ENCODE measurements at regions not wholly inside any gene's neighbourhood (a gene's known extent, or its start where the extent isn't known, plus 50 kb on each side); places are given as distances from the start of the nearest gene placed in this dataset.
"Not testable (repeated sequence)": the region's sequence is repeated elsewhere in the genome, so short reads cannot be mapped to it uniquely, and the experiment has no call there.

- in situ Hi-C loops (cut with HindIII; ENCODE audit: low sequenced_read_pairs), result no loop called here
These were observed 193.1 kb downstream of the OTOL1 start for GRCh38 chr3:161689584-161690298.

GRCh38 chr3:161690299-161690620 is 193.7 kb downstream of the OTOL1 start:
- in situ Hi-C loops (cut with HindIII; ENCODE audit: low sequenced_read_pairs), result no loop called here

- in situ Hi-C loops (cut with HindIII; ENCODE audit: low sequenced_read_pairs), result no loop called here
These were observed 195.1 kb downstream of the OTOL1 start for GRCh38 chr3:161691677-161692076.

GRCh38 chr3:161694682-161695564 is 198.3 kb downstream of the OTOL1 start:
- in situ Hi-C loops (cut with HindIII; ENCODE audit: low sequenced_read_pairs), result no loop called here

GRCh38 chr3:161695811-161696210 is 199.2 kb downstream of the OTOL1 start:
- in situ Hi-C loops (cut with HindIII; ENCODE audit: low sequenced_read_pairs), result no loop called here

- in situ Hi-C loops (cut with HindIII; ENCODE audit: low sequenced_read_pairs), result no loop called here
These were observed 204.4 kb downstream of the OTOL1 start for GRCh38 chr3:161700998-161701397.

- in situ Hi-C loops (cut with HindIII; ENCODE audit: low sequenced_read_pairs), result not testable (repeated sequence)
These were observed 210.6 kb downstream of the OTOL1 start for GRCh38 chr3:161707253-161707652.

GRCh38 chr3:161713731-161714130 is 217.1 kb downstream of the OTOL1 start:
- in situ Hi-C loops (cut with HindIII; ENCODE audit: low sequenced_read_pairs), result no loop called here

GRCh38 chr3:161731968-161732367 is 235.4 kb downstream of the OTOL1 start:
- in situ Hi-C loops (cut with HindIII; ENCODE audit: low sequenced_read_pairs), result no loop called here

- in situ Hi-C loops (cut with HindIII; ENCODE audit: low sequenced_read_pairs), result no loop called here
These were observed 240.6 kb downstream of the OTOL1 start for GRCh38 chr3:161737171-161737570.

- in situ Hi-C loops (cut with HindIII; ENCODE audit: low sequenced_read_pairs), result no loop called here
These were observed 243.8 kb downstream of the OTOL1 start for GRCh38 chr3:161740421-161740820.

GRCh38 chr3:161744366-161744765 is 247.8 kb downstream of the OTOL1 start:
- in situ Hi-C loops (cut with HindIII; ENCODE audit: low sequenced_read_pairs), result no loop called here

GRCh38 chr3:161745741-161746140 is 249.1 kb downstream of the OTOL1 start:
- in situ Hi-C loops (cut with HindIII; ENCODE audit: low sequenced_read_pairs), result no loop called here

GRCh38 chr3:161748049-161748448 is 251.4 kb downstream of the OTOL1 start:
- in situ Hi-C loops (cut with HindIII; ENCODE audit: low sequenced_read_pairs), result no loop called here

- in situ Hi-C loops (cut with HindIII; ENCODE audit: low sequenced_read_pairs), result no loop called here
These were observed 257.9 kb downstream of the OTOL1 start for GRCh38 chr3:161754420-161755053.

- in situ Hi-C loops (cut with HindIII; ENCODE audit: low sequenced_read_pairs), result no loop called here
These were observed 262.8 kb downstream of the OTOL1 start for GRCh38 chr3:161759444-161759843.

- in situ Hi-C loops (cut with HindIII; ENCODE audit: low sequenced_read_pairs), result no loop called here
These were observed 269.7 kb downstream of the OTOL1 start for GRCh38 chr3:161766331-161766730.

- in situ Hi-C loops (cut with HindIII; ENCODE audit: low sequenced_read_pairs), result no loop called here
These were observed 274.1 kb downstream of the OTOL1 start for GRCh38 chr3:161770484-161771386.

- in situ Hi-C loops (cut with HindIII; ENCODE audit: low sequenced_read_pairs), result no loop called here
These were observed 284.8 kb downstream of the OTOL1 start for GRCh38 chr3:161781381-161781780.

- in situ Hi-C loops (cut with HindIII; ENCODE audit: low sequenced_read_pairs), result no loop called here
These were observed 296.8 kb downstream of the OTOL1 start for GRCh38 chr3:161793194-161793930.

All from DLD1 (cell line).